CD4-positive, alpha-beta T cell (primary cell): ENCODE measurements at regions not wholly inside any gene's neighbourhood (a gene's known extent, or its start where the extent isn't known, plus 50 kb on each side); places are given as distances from the start of the nearest gene placed in this dataset.

Experiments
- ATAC-seq: fragments of 200-7000 bp; cut with Tn5 transposase; one replicate; pipeline ENCODE4 v1.10.0; 2022; ENCODE audit warnings: mild to moderate bottlenecking; ENCODE audit not compliant: poor library complexity
- CTCF ChIA-PET: fragments of 350-600 bp; sonication (Branson Sonifier 250); formaldehyde crosslinking; loops from one replicate; lab custom pipeline; 2021; ENCODE audit warnings: antibody characterized with exemption, inconsistent platforms; lab: Charles Lee
- POLR2A ChIA-PET: fragments of 350-600 bp; sonication (Branson Sonifier 250); formaldehyde crosslinking; loops from one replicate; lab custom pipeline; 2021; ENCODE audit warnings: antibody characterized with exemption, inconsistent platforms; lab: Charles Lee
- DNase-seq, 14 experiments: peaks; one replicate each; pipeline ENCODE4 v3.0.0-alpha.2; 2013 to 2020; ENCODE audit warnings: mixed read lengths in 2 of 14
- H3K27ac ChIP-seq, 2 donors: one replicate each; pipeline versions ENCODE4 v1.5.1 to v1.7.0; 2013; ENCODE audit warnings: low read length in 2 of 2, low read depth in 1 of 2, mild to moderate bottlenecking in 1 of 2
- H3K27me3 ChIP-seq, 2 experiments: 1 replicate in 1 of 2; 2 replicates in 1 of 2; pipeline versions ENCODE4 v1.6.1 to v1.7.0; 2013; ENCODE audit warnings: low read length in 2 of 2, control low read depth in 1 of 2, mild to moderate bottlenecking in 1 of 2, moderate library complexity in 1 of 2; ENCODE audit not compliant: insufficient read depth in 2 of 2, control insufficient read depth in 1 of 2
- H3K36me3 ChIP-seq: one replicate; pipeline ENCODE4 v1.6.1; 2013; ENCODE audit warnings: low read length, control low read depth; ENCODE audit not compliant: insufficient read depth
- H3K4me1 ChIP-seq: one replicate; pipeline ENCODE4 v1.6.1; 2013; ENCODE audit warnings: low read length, control low read depth; ENCODE audit not compliant: insufficient read depth
- H3K4me3 ChIP-seq: one replicate; pipeline ENCODE4 v1.5.1; 2013; ENCODE audit warnings: mild to moderate bottlenecking, low read length, moderate library complexity
- H3K9me3 ChIP-seq, 2 experiments: 1 replicate in 1 of 2; 2 replicates in 1 of 2; pipeline versions ENCODE4 v1.6.1 to v1.7.0; 2013; ENCODE audit warnings: low read length in 2 of 2, mild to moderate bottlenecking in 2 of 2, control low read depth in 1 of 2, moderate library complexity in 1 of 2; ENCODE audit not compliant: control insufficient read depth in 1 of 2, insufficient read depth in 1 of 2
- H3K27ac Mint-ChIP-seq: one replicate; pipeline ENCODE4 v1.8.0; 2020; ENCODE audit warnings: mixed read lengths
- H3K27me3 Mint-ChIP-seq: one replicate; pipeline ENCODE4 v1.8.0; 2021; ENCODE audit warnings: mixed read lengths
- H3K36me3 Mint-ChIP-seq: one replicate; pipeline ENCODE4 v1.8.0; 2021; ENCODE audit warnings: low read depth, mixed read lengths
- H3K4me1 Mint-ChIP-seq: one replicate; pipeline ENCODE4 v1.8.0; 2021; ENCODE audit warnings: low read depth, mixed read lengths
- H3K4me3 Mint-ChIP-seq: one replicate; pipeline ENCODE4 v1.8.0; 2020; ENCODE audit warnings: mild to moderate bottlenecking, mixed read lengths
- H3K9me3 Mint-ChIP-seq: one replicate; pipeline ENCODE4 v1.8.0; 2020; ENCODE audit warnings: mixed read lengths
- CTCF ChIP-seq: fragments of 200-600 bp; IDR thresholded peaks from one replicate; pipeline ENCODE4 v1.8.0; 2022; ENCODE audit warnings: antibody characterized with exemption, mild to moderate bottlenecking
- intact Hi-C, 2 experiments: fragments of 100-400 bp; cut with DNase I in 1 of 2; cut with micrococcal nuclease in 1 of 2; formaldehyde crosslinking; loops; one replicate each; pipeline versions ENCODE4 v1.15.1 to v1.9.0; 2023 to 2025; cut with DNase I, micrococcal nuclease

- H3K27me3 ChIP-seq: no peaks in the 10 kb centered on the region
- ATAC-seq (no peak), DNase-seq (no peak)
- CTCF ChIA-PET: interaction anchor here (0.6 kb wide), 1 partner anchor 9 kb away, joined by 3 read pairs; no protein-coding TSS in a partner anchor
- Mint-ChIP-seq H3K4me3 (no peak overlapping the region), H3K27ac (no peak overlapping the region), H3K9me3 (peaks cover 2% of the 10 kb centered on the region), H3K27me3 (peaks cover 13% of the 10 kb centered on the region), H3K4me1 (no peaks in the 10 kb centered on the region), H3K36me3 (no peaks in the 10 kb centered on the region)
- H3K9me3 ChIP-seq: no peaks in the 10 kb centered on the region
- H3K27ac ChIP-seq: no peak overlapping the region
- no peak for TF ChIP-seq CTCF
- H3K4me3 ChIP-seq: no peak overlapping the region
- no peaks in the 10 kb centered on the region for H3K36me3 ChIP-seq
- intact Hi-C loops: no loop called here
- no peaks in the 10 kb centered on the region for H3K4me1 ChIP-seq
- POLR2A ChIA-PET: no interaction called here
These were observed 382.7 kb downstream of the HRH4 start for GRCh38 chr18:24843123-24843522.

- Mint-ChIP-seq H3K9me3 (no peaks in the 10 kb centered on the region), H3K4me3 (no peak overlapping the region), H3K27ac (no peak overlapping the region), H3K4me1 (no peaks in the 10 kb centered on the region), H3K27me3 (peaks cover 12% of the 10 kb centered on the region), H3K36me3 (no peaks in the 10 kb centered on the region)
- H3K27ac ChIP-seq: no peak overlapping the region
- no peaks in the 10 kb centered on the region for H3K4me1 ChIP-seq
- intact Hi-C loops: no loop called here
- H3K9me3 ChIP-seq: no peaks in the 10 kb centered on the region
- CTCF ChIA-PET: no interaction called here
- no peaks in the 10 kb centered on the region for H3K27me3 ChIP-seq
- no peaks in the 10 kb centered on the region for H3K36me3 ChIP-seq
- no peak for TF ChIP-seq CTCF
- no peak for ATAC-seq
- POLR2A ChIA-PET: no interaction called here
- no peak overlapping the region for H3K4me3 ChIP-seq
- DNase-seq: peak in 3 of 14 experiments; percentile 2 to 9 (median 5)
These were observed 385.7 kb downstream of the HRH4 start for GRCh38 chr18:24846138-24846537.

- Histone ChIP-seq H3K36me3 (no peaks in the 10 kb centered on the region), H3K4me1 (no peaks in the 10 kb centered on the region), H3K27ac (no peak overlapping the region), H3K4me3 (no peak overlapping the region), H3K9me3 (peaks cover 0 to 9% of the 10 kb centered on the region in 2 experiments), H3K27me3 (peaks cover 0 to 2% of the 10 kb centered on the region in 2 experiments)
- no peak for DNase-seq
- ChIA-PET CTCF (no interaction called here), POLR2A (no interaction called here)
- H3K4me3 Mint-ChIP-seq: no peak overlapping the region
- H3K36me3 Mint-ChIP-seq: no peaks in the 10 kb centered on the region
- H3K27me3 Mint-ChIP-seq: peaks cover 14% of the 10 kb centered on the region
- no peak overlapping the region for H3K27ac Mint-ChIP-seq
- no peaks in the 10 kb centered on the region for H3K9me3 Mint-ChIP-seq
- no peak for ATAC-seq
- TF ChIP-seq CTCF: no peak
- intact Hi-C loops: no loop called here
- H3K4me1 Mint-ChIP-seq: no peaks in the 10 kb centered on the region
These were observed 390.1 kb downstream of the HRH4 start for GRCh38 chr18:24850532-24850931.
